ENCODE measurements at regions not wholly inside any gene's neighbourhood (a gene's known extent, or its start where the extent isn't known, plus 50 kb on each side); places are given as distances from the start of the nearest gene placed in this dataset.

DNA sequence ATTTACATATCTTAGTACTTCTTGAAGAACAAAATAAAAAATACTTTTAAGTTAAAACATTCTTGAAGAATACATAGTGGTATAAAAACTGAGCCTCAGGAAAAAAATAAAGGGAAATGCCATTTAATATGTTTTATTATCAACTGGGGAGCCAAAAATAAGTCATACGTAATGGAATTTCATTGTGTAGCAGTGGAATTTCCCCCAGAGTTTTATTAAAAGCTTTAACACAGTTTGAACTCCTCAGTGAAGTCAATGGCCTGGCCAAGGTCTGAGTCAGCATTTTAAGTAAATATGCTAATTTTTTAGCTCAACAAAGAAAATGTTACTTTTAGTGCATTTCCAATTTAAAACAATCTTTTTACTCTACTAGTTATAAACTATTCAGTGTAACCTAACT is 350.1 kb upstream of the ATP2B1 start:
- no peak for DNase-seq (ENCODE audit: low read depth in 2 of 3, low spot score in 2 of 3)

DNA sequence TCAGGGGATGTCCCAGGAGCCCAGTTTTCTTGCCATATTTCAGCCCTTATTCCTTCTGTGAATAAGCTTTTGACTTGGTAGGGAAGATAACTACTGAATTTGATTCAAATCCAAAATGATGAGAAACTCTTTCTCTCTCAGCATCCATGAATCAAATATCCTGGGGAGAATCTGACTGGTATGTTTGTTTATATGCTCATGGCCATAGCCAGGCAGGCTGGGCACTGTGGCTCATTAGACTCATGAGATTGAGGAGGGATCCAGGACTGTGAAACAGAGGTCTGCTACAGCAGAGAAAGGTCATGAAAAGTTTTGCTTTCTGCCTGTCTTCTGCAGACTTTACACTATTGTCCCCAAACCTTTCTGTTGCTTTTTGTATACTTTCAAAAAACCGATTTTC is 346.4 kb upstream of the ATP2B1 start:
- no peak for DNase-seq (ENCODE audit: low read depth in 2 of 3, low spot score in 2 of 3)

DNA sequence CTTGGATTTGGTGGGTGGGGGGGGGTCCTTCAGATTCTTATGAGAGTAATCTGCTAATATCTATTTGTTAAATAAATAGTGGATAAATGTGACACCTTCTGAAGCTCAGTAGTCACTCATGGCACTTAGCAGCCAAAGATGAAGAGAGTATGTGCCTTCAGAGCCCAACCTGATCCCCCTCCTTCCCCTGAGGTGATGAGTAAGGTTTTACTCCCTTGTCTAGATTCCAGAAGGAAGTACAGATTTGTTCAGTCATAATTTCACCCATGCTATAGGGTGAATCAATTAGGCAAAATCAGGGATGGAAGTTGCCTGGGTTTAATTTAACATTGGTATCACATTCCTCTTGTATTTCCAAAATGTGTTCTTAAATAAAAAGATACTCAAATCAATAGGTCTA is 340.3 kb upstream of the ATP2B1 start:
- DNase-seq (ENCODE audit: low read depth in 2 of 3, low spot score in 2 of 3): no peak

DNA sequence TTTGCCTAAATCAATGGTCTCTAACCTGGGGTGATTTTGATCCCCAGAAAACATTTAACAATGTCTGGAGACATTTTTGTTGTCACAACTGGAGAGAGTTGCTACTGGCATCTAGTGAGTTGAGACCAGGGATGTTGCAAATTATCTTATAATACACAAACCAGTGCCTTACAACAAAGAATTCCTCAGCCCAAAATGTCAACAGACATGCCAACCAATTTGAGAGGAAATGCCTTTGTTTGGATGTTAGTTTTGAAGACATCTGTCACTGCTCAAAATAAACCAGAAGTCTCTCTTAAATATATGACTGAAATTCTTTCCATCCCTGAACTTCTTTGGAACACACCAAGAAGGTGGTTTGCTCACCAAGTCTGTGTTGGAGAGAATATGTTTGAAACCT is 336.9 kb upstream of the ATP2B1 start:
- DNase-seq (ENCODE audit: low read depth in 2 of 3, low spot score in 2 of 3): no peak

DNA sequence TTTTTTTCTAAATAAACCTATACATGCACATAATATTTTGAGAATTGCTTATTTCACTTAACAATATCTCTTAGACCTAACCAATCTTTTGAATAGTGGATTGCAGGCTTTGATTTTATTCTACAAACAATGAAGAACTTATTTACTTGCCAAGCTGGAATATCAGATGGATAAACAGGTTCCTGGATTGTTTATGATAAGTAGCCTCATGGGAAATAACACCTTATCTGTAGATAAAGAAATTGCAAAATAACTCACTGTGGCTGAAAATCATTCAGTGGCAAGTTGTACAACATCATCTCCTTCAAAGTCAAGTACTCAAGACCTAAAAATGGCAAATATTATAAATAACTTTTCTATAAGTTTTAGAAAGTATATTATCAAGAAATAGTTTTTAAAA is 335.4 kb upstream of the ATP2B1 start:
- no peak for DNase-seq (ENCODE audit: low read depth in 2 of 3, low spot score in 2 of 3)

DNA sequence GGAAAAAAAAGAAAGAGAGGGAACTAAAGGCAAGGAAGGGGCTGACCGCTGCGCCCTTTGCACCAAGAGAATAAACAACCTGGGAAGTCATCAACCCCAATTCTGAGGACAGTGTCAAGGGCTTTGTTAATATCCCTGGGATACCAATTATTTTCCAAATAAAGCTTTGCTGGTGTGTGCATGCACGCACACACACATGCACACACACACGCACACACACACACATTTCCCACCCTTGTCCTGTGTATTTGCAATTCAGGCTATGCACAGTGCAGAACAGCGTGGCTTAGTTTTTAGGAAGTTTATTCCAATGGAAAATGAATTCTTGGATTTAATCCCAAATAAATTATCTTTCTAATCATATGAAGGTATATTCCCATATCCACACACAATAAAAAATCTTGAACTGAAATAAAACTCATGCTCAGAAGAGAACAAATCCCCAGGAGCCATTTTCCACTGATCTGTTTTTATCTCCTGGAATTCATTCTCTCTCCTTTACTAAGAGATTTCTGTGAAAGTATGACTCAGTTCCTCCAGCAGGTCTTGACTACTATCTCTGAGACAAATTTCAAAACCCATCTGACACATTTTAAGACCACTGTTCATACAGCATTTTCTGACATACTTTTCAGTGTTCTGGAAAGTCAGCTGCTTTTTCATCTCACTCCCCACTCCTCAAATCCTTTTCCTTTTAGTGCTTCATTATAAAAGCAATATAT is 334.4 kb upstream of the ATP2B1 start:
- no peak for DNase-seq (ENCODE audit: low read depth in 2 of 3, low spot score in 2 of 3)

DNA sequence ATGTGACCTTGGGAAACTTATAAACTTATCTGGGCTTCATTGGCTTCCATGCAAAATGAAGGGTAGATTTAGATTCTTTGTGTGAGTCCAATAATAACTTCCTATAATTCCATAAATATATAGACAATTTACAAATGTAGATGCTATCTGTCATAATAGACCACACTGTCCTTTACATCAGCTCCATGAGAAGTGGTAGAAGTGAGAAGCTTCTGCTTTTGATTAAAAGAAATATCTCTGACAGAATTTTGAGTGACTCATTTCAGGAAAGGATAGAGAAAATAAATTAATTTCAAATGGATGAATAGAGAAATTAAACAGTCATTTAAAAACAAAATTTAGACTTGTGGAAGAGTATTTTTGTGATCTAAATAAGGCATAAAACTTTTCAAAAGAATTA is 329.7 kb upstream of the ATP2B1 start:
- DNase-seq (ENCODE audit: low read depth in 2 of 3, low spot score in 2 of 3): no peak

DNA sequence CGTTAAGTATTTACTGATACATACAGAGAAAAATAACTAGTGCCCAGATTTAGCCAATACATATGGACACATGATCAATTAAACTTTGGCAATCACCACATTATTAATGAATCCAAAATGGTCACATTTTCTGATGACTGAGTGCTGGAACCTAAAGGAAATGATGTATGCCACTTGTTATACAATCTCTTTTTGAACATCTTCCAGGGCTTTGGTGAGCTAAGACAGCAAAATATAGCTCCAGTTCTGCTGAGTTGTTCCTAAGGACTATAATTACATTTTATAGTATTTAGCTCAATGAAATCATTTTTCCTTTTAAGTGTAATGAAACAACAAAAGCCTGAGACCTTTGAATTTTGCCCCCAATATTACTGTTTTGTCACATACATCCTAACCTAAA is 329.1 kb upstream of the ATP2B1 start:
- DNase-seq (ENCODE audit: low read depth in 2 of 3, low spot score in 2 of 3): no peak

DNA sequence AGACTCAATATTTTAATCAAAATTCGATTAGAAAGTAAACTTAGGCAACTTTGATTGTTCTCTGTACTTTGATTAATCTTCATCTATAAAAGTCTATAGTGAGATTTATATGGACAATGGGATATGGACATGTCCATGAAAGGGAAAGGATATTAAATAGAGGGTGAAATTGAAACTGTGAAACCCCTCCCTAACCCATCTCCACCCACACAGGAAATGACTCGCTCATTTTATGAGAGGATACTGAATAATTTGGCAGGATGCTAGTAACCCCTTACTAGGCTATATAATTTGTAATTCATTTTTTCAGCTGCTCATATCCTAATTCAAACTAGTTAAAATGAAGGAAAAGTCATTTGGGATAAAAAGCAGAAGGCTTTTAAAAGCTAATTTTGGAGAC is 328.0 kb upstream of the ATP2B1 start:
- no peak for DNase-seq (ENCODE audit: low read depth in 2 of 3, low spot score in 2 of 3)

DNA sequence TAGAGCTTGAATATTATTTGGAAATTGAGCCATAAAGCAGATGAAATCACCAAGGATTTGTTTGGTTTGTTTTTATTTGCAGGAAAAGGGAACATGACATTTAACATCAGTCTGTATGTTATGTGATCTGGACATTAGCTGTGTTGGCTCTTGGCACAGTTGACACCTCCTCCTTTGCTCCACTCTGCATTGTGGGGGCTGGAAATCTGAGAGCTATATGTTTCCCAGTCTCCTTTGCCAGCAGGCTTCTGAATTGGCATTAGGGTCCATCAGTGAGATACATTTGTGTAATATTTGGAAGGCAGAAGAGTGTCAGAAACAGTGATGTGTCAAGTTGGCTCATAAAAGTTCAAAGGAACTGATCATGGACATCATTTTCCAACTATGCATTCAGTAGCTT is 322.1 kb upstream of the ATP2B1 start:
- no peak for DNase-seq (ENCODE audit: low read depth in 2 of 3, low spot score in 2 of 3)

DNA sequence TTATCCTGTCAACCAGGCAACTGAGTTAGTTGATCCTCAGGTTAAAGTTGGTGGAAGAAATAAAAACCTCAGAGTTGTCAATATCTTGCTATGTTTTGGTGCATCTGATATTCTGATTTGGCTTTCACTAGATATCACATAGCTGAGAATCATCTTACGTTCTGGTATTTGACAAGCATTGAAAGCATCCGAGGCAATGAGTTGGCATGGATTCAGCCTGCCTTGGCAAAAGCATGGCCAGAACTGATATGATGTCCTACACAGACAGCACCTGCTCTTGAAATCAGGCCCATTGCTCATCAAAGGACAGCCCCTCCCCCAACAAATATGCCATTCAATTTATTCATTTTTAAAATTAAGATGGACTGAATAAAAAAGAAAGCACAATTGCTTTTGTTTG is 320.7 kb upstream of the ATP2B1 start:
- no peak for DNase-seq (ENCODE audit: low read depth in 2 of 3, low spot score in 2 of 3)

DNA sequence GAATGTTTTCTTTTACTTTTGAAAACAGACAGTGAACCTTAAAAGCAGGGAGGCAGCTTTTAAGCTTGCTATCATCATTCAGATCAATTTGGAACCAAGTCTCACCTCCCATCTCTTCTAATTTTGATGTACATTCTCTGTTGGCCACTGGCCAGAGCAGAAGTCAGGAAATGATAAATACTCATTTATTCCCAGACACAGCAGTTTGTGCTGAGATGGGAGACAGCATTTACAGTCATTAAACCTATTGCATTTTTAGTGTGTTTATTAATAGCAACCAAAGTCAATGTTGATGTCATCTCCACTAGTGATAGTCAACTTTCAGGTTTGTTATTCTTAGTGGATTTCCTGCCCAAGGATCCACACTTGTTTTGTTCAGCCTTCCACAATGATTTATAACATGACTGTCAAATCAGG is 320.0 kb upstream of the ATP2B1 start:
- no peak for DNase-seq (ENCODE audit: low read depth in 2 of 3, low spot score in 2 of 3)

DNA sequence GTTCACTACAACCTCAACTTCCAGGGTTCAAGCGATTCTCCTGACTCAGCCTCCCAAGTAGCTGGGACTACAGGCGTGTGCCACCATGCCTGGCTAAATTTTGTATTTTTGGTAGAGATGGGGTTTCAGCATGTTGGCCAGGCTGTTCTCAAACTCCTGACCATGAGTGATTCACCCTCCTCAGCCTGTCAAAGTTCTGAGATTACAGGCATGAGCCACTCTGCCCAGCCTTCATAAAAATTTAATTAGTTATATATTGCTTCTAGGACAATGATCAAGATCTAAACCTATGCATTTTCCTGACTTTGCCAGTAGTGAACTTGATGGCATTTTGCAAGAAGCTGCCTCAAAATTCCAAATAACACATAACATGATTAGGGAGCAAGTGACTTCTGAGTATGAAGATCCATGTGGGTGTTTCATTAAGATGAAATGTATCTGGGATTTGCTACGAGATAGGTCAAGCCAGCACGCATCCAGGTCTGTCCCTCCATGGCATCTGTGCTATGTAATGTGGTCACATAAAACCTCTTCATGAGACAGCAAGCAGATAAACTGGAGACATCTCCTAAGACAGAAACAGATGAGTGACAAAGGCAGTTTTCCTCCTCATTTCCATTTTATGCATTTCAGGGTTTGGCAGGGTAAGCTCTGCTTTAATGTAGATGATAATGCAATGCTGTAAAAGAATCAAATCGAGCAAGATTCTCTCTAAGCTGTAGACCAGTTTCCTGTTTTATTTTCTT is 319.4 kb upstream of the ATP2B1 start:
- DNase-seq (ENCODE audit: low read depth in 2 of 3, low spot score in 2 of 3): no peak

DNA sequence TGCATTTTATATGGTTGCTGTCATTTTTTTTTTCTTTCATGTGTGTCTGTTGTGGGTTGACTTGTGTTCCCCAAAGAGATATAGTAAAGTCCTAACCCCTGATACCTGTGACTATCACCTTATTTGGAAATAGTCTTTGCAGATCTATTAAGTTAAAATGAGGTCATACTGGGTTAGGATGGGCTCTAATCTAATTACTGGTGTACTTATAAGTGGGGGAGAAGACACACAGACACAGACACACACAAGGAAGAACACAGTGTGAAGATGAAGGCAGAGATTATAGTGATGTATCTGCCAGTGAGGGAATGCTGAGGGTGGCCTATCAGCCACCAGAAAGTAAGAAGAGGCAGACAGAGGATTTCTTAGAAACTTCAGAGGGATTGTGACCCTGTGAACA is 318.4 kb upstream of the ATP2B1 start:
- no peak for DNase-seq (ENCODE audit: low read depth in 2 of 3, low spot score in 2 of 3)

DNA sequence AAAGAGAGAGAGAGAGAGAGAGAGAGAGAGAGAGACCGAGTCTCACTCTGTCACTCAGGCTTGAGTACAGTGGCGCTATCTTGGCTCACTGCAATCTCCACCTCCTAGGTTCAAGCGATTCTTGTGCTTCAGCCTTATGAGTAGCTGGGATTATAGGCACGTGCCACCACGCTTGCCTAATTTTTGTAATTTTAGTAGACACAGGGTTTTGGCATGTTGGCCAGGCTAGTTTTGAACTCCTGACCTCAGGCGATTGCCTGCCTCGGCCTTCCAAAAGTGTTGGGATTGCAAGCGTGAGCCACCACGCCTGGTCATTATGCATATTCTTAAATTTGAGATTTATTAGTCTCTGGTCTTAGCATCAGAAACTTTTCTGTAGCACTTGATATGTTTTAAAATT is 317.9 kb upstream of the ATP2B1 start:
- no peak for DNase-seq (ENCODE audit: low read depth in 2 of 3, low spot score in 2 of 3)

DNA sequence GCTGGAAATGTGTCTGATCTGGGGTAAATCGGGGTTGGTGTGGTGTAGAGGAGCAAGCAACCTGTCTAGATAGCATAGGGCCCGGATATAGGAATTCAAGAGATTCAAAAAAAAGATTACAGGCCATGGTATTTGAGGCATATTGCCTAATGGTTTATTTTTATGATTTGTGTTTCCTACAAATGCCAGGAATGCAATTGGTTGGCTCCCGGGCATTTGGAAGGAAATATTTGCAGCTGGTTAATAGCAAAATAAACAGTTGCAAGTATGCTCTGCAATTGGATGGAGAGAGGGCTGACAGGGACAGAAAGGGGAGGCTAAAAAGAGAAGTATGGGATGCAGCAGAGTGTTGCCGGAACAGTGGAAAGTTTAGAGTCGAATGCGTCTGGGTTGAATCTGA is 315.6 kb upstream of the ATP2B1 start:
- no peak for DNase-seq (ENCODE audit: low read depth in 2 of 3, low spot score in 2 of 3)

DNA sequence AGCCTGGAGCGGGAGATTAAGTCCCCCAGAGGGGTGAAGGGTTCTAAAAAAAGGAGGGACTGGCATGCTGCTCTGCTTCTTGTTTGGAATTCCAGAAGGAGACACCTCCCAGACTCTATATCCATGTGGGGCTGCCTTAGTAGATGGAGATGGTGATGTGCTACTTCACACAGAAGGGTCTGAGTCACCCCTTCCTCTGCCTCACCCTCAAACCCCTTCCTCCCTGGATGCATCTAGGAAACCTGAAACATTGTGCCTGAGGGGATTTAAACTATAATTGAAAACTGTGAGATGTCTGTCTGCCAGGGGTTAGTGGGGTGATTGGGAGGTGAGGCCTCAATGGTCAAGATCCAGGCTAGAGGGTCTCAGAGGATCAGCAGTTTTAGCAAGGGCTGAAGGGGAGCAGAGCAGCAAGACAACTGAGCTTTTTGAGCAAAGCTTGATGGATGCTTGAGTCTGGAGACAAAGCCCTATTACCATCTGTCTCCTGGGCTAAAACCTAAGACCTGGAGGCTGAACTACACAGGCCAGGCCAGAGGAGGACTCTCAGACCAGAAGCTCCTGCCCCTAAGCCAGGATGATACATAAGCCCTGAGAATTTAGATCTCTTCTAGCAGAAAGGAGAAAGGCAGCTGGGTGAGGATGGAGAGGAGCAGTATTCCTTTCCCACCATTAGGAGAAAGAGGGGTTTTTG is 314.7 kb upstream of the ATP2B1 start:
- DNase-seq (ENCODE audit: low read depth in 2 of 3, low spot score in 2 of 3): no peak

DNA sequence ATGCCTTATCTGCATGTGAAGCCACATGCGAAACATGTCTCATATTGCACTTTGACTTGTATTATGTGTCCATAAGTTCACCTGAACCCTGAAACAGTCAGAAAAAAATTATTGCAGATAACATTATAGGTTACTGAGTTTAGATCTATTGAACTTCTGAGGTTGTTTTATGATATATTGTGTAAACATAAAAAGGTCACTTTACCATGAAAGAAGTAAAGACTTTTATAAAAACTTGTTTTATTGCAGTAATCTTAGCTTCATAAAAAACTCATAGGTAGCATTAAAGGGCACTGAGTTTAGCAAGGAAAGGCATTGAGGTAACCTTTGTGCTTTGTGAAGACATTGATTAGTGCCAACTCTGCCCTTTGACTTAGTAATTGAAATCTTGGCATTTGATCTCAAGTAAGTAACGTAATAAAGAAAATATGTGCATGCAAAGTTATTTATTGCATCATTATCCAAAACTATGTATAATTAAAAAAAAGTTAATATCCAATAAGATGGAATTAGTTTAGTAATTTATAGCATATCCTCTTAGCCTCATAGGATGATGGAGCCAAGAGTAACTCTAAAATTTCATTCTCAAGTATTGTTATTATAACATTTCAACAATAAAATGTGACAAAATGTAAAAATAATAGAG is 313.3 kb upstream of the ATP2B1 start:
- no peak for DNase-seq (ENCODE audit: low read depth in 2 of 3, low spot score in 2 of 3)

DNA sequence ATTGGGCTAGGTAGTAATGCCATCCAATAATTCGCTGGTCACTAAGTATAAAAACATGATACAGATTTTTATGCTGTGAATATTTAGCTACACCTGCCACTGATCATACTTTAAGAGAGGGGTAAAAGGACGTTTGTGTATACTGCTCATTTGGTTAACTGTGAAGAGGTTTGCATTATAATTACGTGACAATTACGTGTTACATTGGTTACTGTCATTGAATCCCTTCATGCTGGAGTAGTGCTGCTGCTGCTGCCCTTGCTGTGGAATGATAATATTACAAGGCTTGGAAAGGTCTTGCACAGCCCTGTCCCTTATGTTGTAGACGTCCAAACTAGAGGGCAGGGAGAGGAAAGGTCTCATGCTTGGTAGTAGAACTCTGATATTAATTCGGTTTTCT is 312.2 kb upstream of the ATP2B1 start:
- DNase-seq (ENCODE audit: low read depth in 2 of 3, low spot score in 2 of 3): no peak

DNA sequence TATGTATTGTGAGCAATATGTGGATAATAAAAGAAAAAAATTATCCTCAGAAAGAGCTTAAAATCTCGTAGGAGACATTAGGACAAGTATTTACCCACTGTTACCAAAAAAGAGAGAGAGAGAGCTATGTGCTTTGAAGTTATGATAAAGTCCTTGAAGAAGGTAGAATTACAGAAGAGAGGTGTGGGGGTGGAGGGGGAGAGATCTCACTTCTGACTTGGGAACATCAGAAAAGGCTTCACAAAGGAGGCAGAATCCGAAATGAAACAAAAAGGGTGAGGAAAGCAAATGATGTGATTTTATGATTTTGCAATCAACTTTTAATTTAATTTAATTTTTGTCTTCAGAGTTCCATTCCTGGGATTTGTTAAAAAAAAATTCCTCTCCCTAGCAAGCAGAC is 311.8 kb upstream of the ATP2B1 start:
- DNase-seq (ENCODE audit: low read depth in 2 of 3, low spot score in 2 of 3): no peak

DNA sequence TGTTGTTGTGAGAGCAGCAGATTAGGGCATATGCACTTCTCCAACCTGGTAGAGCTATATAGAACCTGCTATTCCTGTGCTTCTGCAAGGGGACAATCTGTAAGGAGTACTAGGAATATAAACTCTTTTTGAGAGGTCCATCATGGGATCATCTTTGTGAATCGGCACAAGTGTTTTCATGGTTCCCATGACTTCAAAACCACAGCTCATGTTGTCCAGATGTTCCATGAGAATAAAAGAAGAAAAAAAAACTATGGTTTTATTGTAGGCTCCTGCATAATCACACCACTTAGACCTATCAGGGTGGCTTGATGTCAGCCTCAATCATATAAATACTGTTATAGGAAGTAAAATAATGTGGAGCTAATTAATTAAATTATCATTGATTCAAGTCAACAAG is 311.4 kb upstream of the ATP2B1 start:
- DNase-seq (ENCODE audit: low read depth in 2 of 3, low spot score in 2 of 3): no peak

DNA sequence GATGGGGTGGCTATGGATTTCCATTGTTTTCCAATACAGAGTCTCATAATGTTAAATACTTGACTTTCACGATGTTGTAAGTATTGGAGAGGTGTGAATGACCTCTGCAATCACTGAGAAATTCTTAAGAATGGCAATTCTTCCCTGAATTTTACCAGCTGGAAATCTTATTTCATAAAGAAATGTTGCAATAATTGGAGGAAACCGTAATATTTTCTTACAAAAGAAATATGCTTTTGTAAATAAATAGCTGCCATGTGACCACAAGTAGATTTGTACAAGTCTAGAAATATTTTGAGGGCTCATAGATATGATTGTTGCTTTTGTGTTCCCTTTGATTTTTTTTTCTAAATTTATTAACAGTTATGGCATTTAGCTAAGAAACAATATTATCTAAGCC is 308.7 kb upstream of the ATP2B1 start:
- no peak for DNase-seq (ENCODE audit: low read depth in 2 of 3, low spot score in 2 of 3)
